ENCODE measurements at regions not wholly inside any gene's neighbourhood (a gene's known extent, or its start where the extent isn't known, plus 50 kb on each side); places are given as distances from the start of the nearest gene placed in this dataset.

DNA sequence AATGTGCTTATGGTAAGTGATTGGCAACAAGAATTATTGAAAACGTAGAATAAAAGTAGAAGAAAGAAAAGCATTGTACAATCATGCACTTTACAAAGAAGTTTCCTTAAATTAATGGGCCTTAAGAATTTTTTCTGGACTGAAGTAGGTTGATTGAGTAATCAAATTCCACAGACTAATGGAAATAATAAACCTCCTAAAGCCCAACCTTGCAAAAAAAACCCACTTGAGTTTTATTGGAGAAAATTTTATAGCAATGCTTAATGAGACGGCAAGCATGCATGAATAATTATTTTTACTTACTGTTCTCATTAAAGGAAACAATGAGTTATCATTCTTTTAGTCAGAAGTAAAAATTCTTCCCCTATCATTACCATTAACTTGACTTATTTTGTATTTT lies 676.1 kb upstream of the C9orf72 start:
- TF ChIP-seq, protein P1, sequence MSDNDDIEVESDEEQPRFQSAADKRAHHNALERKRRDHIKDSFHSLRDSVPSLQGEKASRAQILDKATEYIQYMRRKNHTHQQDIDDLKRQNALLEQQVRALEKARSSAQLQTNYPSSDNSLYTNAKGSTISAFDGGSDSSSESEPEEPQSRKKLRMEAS (IDR thresholded peaks at IDR 0.05; ENCODE audit: insufficient read depth, insufficient read length): no peak
- TF ChIP-seq POLR2A (IDR thresholded peaks at IDR 0.05; ENCODE audit: low read depth, low read length): no peak
- TF ChIP-seq MYC (IDR thresholded peaks at IDR 0.05; ENCODE audit: low read depth, low read length): no peak
- TF ChIP-seq POLR2AphosphoS5 (IDR thresholded peaks at IDR 0.05; ENCODE audit: insufficient read depth, low read depth, low read length): no peak
- no peak for TF ChIP-seq FOS (IDR thresholded peaks at IDR 0.05; ENCODE audit: borderline replicate concordance, insufficient read depth, low read length)
- TF ChIP-seq JUN (IDR thresholded peaks at IDR 0.05; ENCODE audit: borderline replicate concordance, insufficient read depth, insufficient read length, low read depth): no peak
- no peak for TF ChIP-seq GATA2 (IDR thresholded peaks at IDR 0.05; ENCODE audit: insufficient read depth, insufficient read length, low read depth, low read length)
- no peak for TF ChIP-seq EZH2 (IDR thresholded peaks at IDR 0.05; ENCODE audit: borderline replicate concordance, low read depth, low read length, severe bottlenecking)
- TF ChIP-seq, protein P2, sequence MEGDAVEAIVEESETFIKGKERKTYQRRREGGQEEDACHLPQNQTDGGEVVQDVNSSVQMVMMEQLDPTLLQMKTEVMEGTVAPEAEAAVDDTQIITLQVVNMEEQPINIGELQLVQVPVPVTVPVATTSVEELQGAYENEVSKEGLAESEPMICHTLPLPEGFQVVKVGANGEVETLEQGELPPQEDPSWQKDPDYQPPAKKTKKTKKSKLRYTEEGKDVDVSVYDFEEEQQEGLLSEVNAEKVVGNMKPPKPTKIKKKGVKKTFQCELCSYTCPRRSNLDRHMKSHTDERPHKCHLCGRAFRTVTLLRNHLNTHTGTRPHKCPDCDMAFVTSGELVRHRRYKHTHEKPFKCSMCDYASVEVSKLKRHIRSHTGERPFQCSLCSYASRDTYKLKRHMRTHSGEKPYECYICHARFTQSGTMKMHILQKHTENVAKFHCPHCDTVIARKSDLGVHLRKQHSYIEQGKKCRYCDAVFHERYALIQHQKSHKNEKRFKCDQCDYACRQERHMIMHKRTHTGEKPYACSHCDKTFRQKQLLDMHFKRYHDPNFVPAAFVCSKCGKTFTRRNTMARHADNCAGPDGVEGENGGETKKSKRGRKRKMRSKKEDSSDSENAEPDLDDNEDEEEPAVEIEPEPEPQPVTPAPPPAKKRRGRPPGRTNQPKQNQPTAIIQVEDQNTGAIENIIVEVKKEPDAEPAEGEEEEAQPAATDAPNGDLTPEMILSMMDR (IDR thresholded peaks at IDR 0.05; ENCODE audit: extremely low read depth in 1 of 2, insufficient read depth in 1 of 2, low read depth in 1 of 2, low read length in 2 of 2): no peak
- CTCF ChIA-PET: no interaction called here
- Histone ChIP-seq H4K20me1 (replicated peaks; ENCODE audit: control insufficient read depth, extremely low read depth, insufficient read depth, low read length) (no peaks in the 10 kb centered on the region), H3K79me2 (ENCODE audit: control insufficient read depth, insufficient read depth, low read length) (no peaks in the 10 kb centered on the region), H3K27ac (ENCODE audit: insufficient read depth, low read depth, low read length) (no peak overlapping the region), H3K4me3 (replicated peaks in 1 of 3; ENCODE audit: insufficient read depth in 1 of 3, low read depth in 1 of 3, low read length in 3 of 3) (no peak overlapping the region), H2AFZ (ENCODE audit: low read depth, low read length) (no peak overlapping the region), H3K36me3 (ENCODE audit: control insufficient read depth in 2 of 2, extremely low read depth in 1 of 2, insufficient read depth in 2 of 2, low read length in 2 of 2) (no peaks in the 10 kb centered on the region), H3K4me1 (ENCODE audit: control insufficient read depth, extremely low read depth, insufficient read depth, low read length) (no peaks in the 10 kb centered on the region), H3K9me3 (replicated peaks; ENCODE audit: control insufficient read depth, insufficient read depth, low read length) (no peaks in the 10 kb centered on the region), H3K9me1 (replicated peaks; ENCODE audit: control insufficient read depth, extremely low read depth, insufficient read depth, low read length) (no peaks in the 10 kb centered on the region), H3K27me3 (ENCODE audit: control insufficient read depth in 2 of 2, insufficient read depth in 2 of 2, low read length in 2 of 2) (no peaks in the 10 kb centered on the region), H3K9ac (replicated peaks; ENCODE audit: extremely low read depth, insufficient read depth, low read length) (no peak overlapping the region), H3K4me2 (ENCODE audit: insufficient read depth, low read length) (no peak overlapping the region)
- POLR2A ChIA-PET: no interaction called here
- intact Hi-C loops (cut with micrococcal nuclease) (no loop called here), dilution Hi-C loops (cut with MboI; ENCODE audit: extremely low pct_ligation_motif_present, low sequenced_read_pairs) (no loop called here)
- no TSS peak for BruUV-seq (replicated peaks)
- FAIRE-seq (no peak), DNase-seq (ENCODE audit: low read depth, low spot score) (no peak)
